T-helper 1 cell treated with Interleukin-12 subunit alpha and Interleukin-12 subunit beta and Interleukin-4 antibody, amounts not matched to agents 30 ng/mL and 1 ng/mL, for 36 hours (primary cell): ENCODE measurements at regions not wholly inside any gene's neighbourhood (a gene's known extent, or its start where the extent isn't known, plus 50 kb on each side); places are given as distances from the start of the nearest gene placed in this dataset.

Source experiments
- intact Hi-C: fragments of 100-400 bp; cut with micrococcal nuclease; formaldehyde crosslinking; loops from one replicate; pipeline ENCODE4 v1.15.1; 2024

DNA sequence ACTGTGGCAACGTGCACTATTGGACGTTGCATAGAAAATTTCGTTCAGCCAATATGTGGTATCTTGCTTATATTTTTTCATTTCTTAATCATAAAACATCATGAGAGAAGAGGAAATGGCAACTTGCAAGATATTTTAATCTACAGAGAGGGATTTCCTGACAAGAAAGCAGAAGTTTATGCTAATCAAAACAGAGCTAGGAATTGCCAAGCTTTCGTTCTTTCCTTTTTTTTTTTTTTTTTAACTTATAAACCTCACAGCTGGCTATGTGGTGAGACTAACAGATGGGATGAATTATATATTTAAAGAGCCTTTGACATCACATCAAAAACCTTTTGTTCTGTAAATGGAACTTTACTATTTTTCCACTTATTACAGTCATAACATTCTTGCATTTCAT, 1136.9 kb upstream of the TMEFF2 start:
- intact Hi-C loops, result no loop called here

DNA sequence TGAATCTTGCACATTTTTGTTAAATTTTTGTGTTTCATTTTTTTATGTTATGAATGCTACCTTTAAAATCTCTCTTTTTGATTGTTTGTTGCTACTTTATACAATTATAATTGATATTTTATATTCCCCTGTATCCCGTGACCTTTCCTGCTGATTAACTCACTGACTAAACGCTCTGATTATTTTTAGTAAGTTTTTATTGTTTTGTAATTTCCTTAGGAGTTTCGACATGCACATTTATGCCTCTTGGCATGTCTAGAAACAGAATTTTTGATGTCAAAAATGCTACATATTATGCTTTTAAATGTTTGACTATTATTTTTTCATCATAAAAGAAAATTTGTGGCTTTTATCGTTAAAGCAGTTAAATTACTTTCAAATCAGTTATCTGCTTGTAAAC, 1131.6 kb upstream of the TMEFF2 start:
- intact Hi-C loops, result no loop called here

GRCh38 chr2:193315428-193316091, 1120.8 kb upstream of the TMEFF2 start:
- intact Hi-C loops, result no loop called here

GRCh38 chr2:193303464-193303863, 1108.7 kb upstream of the TMEFF2 start:
- intact Hi-C loops, result no loop called here

DNA sequence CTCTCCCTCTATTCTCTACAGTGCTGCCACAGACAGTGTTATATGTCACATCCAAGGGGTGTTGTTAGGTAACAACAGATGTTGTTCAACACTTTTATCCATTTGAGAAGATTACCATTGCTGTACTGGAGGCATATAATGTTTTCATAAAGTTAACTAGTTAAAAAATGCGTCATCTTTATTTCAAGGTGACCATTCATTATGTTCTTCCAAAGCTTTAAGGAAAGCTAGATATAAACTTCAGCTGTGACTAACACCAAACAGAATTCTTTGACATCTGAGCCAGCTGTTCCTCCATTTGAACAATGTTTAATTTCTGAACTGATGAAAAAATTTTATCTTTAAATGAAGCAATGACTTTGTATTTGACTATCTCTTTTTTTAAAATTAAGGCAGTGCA, 1099.6 kb upstream of the TMEFF2 start:
- intact Hi-C loops, result no loop called here

- intact Hi-C loops, result no loop called here
Measured at GRCh38 chr2:193279361-193279760, 1084.6 kb upstream of the TMEFF2 start.

- intact Hi-C loops, result no loop called here
Measured at GRCh38 chr2:193276988-193277387, 1082.3 kb upstream of the TMEFF2 start.

DNA sequence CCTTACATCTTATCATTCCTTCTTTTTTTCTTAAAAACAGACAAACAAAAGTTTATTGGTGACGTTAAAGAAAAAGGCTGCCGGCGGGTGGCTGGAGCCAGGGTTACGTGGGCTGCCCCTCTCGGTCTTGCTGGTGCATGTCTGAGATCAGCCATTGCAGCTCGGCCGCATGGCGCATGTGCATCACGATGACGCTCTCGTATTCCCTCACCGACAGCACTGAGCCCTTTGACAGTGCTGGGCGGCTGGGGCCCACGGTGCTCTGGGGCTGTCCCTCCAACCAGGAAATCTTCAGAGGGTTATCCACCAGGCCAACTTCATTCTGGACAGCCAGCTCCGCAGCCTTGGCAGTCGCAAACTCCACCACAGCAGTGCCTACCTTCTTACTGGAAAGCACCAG, 1081.8 kb upstream of the TMEFF2 start:
- intact Hi-C loops, result no loop called here

DNA sequence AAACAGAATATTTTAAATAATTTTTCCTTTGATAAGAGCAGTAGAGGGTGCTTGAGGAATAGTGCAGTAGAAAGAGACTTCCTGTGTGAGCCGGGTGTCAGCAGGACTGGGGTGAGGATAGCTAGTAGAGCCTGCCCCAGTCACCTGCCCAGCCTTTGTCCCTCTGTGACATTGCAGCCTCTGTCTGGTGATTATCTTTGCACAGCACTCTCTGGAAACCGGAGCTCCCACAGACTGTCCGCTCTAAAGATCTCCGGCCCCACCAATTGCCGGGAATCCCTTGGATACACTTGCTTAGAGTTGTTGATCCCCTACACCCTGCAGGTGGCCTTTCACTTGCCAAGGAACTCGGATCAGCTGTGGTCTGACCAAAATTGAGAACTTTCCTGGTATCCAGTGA, 1081.3 kb upstream of the TMEFF2 start:
- intact Hi-C loops, result no loop called here

GRCh38 chr2:193272011-193272410, 1077.3 kb upstream of the TMEFF2 start:
- intact Hi-C loops, result no loop called here

- intact Hi-C loops, result no loop called here
Measured at GRCh38 chr2:193270816-193271215, 1076.1 kb upstream of the TMEFF2 start.

GRCh38 chr2:193267496-193268002, 1072.8 kb upstream of the TMEFF2 start:
- intact Hi-C loops, result no loop called here

GRCh38 chr2:193253014-193253530, 1058.3 kb upstream of the TMEFF2 start:
- intact Hi-C loops, result no loop called here

DNA sequence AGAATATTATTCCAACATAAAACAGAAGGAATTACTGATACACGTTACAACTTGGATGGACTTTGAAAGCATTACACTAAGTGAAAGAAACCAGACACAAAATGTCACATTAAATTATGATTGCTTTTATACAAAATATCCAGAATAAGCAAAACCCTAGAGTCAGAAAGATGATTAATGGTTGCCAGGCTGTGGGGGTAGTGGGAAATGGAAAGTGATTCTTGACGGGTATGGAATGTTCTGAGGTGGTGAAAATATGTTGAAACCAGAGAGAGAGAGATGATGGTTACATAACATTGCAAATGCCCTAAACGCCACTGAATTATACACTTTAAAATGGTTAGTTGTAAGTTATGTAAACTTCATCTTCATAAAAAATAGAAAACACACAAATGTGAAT, 1057.2 kb upstream of the TMEFF2 start:
- intact Hi-C loops, result no loop called here

DNA sequence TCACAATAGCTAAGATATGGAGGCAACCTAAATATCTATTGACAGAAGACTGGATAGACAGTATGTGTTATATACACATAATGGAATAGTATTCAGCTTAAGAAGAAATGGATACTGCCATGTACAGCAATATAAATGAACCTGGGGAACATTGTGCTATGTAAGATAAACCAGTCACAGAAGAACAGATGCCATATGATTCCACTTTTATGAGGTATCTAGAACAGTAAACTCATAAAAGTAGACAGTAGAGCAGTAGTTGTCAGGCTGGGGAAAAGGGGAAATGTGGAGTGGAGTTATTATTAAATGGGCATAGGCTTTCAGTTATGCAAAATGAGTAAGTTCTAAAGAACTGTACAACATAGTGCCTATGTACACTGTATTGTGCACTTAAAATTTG, 1055.7 kb upstream of the TMEFF2 start:
- intact Hi-C loops, result no loop called here

GRCh38 chr2:193240752-193241151, 1046.0 kb upstream of the TMEFF2 start:
- intact Hi-C loops, result loop anchor here (10.0 kb wide), 1 partner anchor 1686 kb away; no protein-coding TSS in a partner anchor

GRCh38 chr2:193231634-193232033, 1036.9 kb upstream of the TMEFF2 start:
- intact Hi-C loops, result no loop called here

- intact Hi-C loops, result no loop called here
Measured at GRCh38 chr2:193228276-193228675, 1033.5 kb upstream of the TMEFF2 start.

GRCh38 chr2:193222454-193222853, 1027.7 kb upstream of the TMEFF2 start:
- intact Hi-C loops, result no loop called here

DNA sequence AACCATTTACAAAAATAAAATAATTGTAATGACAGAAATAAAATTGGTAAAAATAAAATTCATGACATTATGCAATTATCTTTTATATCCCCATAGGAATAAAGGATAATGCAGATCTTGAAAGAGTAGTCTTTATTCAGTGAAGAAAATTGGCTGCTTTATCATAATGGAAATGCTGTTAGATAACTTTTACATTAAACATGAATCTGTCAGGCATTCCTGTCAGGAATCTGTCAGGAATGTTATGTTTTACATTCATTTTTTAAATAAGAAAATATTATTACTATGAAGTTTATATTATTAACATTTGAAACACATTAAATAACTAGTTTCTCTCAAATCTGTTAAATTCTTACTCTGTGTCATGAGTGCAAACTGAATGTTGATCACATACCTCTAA, 1024.7 kb upstream of the TMEFF2 start:
- intact Hi-C loops, result no loop called here

- intact Hi-C loops, result no loop called here
Measured at GRCh38 chr2:193201583-193201982, 1006.9 kb upstream of the TMEFF2 start.

- intact Hi-C loops, result no loop called here
Measured at GRCh38 chr2:193199322-193199721, 1004.6 kb upstream of the TMEFF2 start.

GRCh38 chr2:193187816-193188215, 993.1 kb upstream of the TMEFF2 start:
- intact Hi-C loops, result no loop called here
